PC-9 (cell line): ENCODE measurements at regions not wholly inside any gene's neighbourhood (a gene's known extent, or its start where the extent isn't known, plus 50 kb on each side); places are given as distances from the start of the nearest gene placed in this dataset.

ENCODE experiments used
- BruUV-seq: library from RNA; stranded (reverse); fragments of 400-500 nt; replicated peaks from 2 replicates; lab custom pipeline; 2021; lab: Mats Ljungman, UMichigan
- CTCF ChIA-PET: fragments of 300-600 bp; sonication (Branson Sonifier 250); formaldehyde crosslinking; loops from one replicate; lab custom pipeline; 2022; ENCODE audit warnings: antibody characterized with exemption; lab: Charles Lee
- POLR2A ChIA-PET: fragments of 300-600 bp; sonication (Branson Sonifier 250); formaldehyde crosslinking; loops from one replicate; lab custom pipeline; 2022; ENCODE audit warnings: antibody characterized with exemption; ENCODE audit not compliant: unreplicated experiment; lab: Charles Lee
- DNase-seq, 2 experiments: peaks; one replicate each; pipeline versions ENCODE4 v3.0.0 to v3.0.0-alpha.2; 2015 to 2022; ENCODE audit warnings: mixed read lengths in 1 of 2
- H2AFZ ChIP-seq: fragments of 200-600 bp; sonication (generic); 2 replicates; pipeline ENCODE4 v1.8.1; 2017; ENCODE audit warnings: antibody characterized with exemption
- H3F3A ChIP-seq: fragments of 200-600 bp; sonication (generic); 2 replicates; pipeline ENCODE4 v1.8.1; 2017; ENCODE audit warnings: antibody characterized with exemption, mild to moderate bottlenecking, low read depth; ENCODE audit not compliant: insufficient read depth
- H3K27ac ChIP-seq: fragments of 200-600 bp; sonication (generic); 2 replicates; pipeline ENCODE4 v1.6.1; 2016; ENCODE audit warnings: mixed run types
- H3K27me3 ChIP-seq: fragments of 200-600 bp; sonication (generic); 2 replicates; pipeline ENCODE4 v1.6.1; 2016; ENCODE audit warnings: low read depth, mixed run types; ENCODE audit not compliant: insufficient read depth
- H3K36me3 ChIP-seq: fragments of 200-600 bp; sonication (generic); 2 replicates; pipeline ENCODE4 v1.6.1; 2016; ENCODE audit warnings: low read depth, mixed run types
- H3K4me1 ChIP-seq: fragments of 200-600 bp; sonication (generic); replicated peaks from 2 replicates; pipeline ENCODE4 v1.6.1; 2016; ENCODE audit warnings: mixed run types; ENCODE audit not compliant: insufficient read depth
- H3K4me2 ChIP-seq: fragments of 200-600 bp; sonication (generic); 2 replicates; pipeline ENCODE4 v1.6.1; 2017; ENCODE audit warnings: mixed run types
- H3K4me3 ChIP-seq: fragments of 200-600 bp; sonication (generic); 2 replicates; pipeline ENCODE4 v1.6.1; 2016; ENCODE audit warnings: mixed run types
- H3K79me2 ChIP-seq: fragments of 200-600 bp; sonication (generic); 2 replicates; pipeline ENCODE4 v1.6.1; 2017; ENCODE audit warnings: low read depth, mixed run types
- H3K9me2 ChIP-seq: fragments of 200-600 bp; sonication (generic); 2 replicates; pipeline ENCODE4 v1.8.1; 2017; ENCODE audit warnings: mild to moderate bottlenecking; ENCODE audit not compliant: insufficient read depth
- H3K9me3 ChIP-seq: fragments of 200-600 bp; sonication (generic); 2 replicates; pipeline ENCODE4 v1.8.1; 2016; ENCODE audit warnings: low read depth; ENCODE audit not compliant: insufficient read depth
- H4K20me1 ChIP-seq: fragments of 200-600 bp; sonication (generic); 2 replicates; pipeline ENCODE4 v1.8.1; 2017; ENCODE audit not compliant: insufficient read depth
- CTCF ChIP-seq: fragments of 200-600 bp; sonication (generic); conservative IDR thresholded peaks from 2 replicates; pipeline ENCODE4 v1.6.1; 2017; ENCODE audit warnings: mixed run types, antibody characterized with exemption, mild to moderate bottlenecking, moderate library complexity
- EZH2 ChIP-seq: fragments of 200-600 bp; sonication (generic); IDR thresholded peaks from 2 replicates; pipeline ENCODE4 v1.8.0; 2017; ENCODE audit warnings: antibody characterized with exemption, low read depth
- intact Hi-C: fragments of 100-400 bp; cut with micrococcal nuclease; formaldehyde crosslinking; loops from one replicate; pipeline ENCODE4 v1.10.0; 2022; ENCODE audit not compliant: unreplicated experiment

- Histone ChIP-seq H3K4me3 (no peak overlapping the region), H4K20me1 (no peaks in the 10 kb centered on the region), H3K27me3 (no peaks in the 10 kb centered on the region), H3K4me1 (no peaks in the 10 kb centered on the region), H3K9me3 (no peaks in the 10 kb centered on the region), H3K27ac (no peak overlapping the region), H3K4me2 (no peak overlapping the region), H3K36me3 (no peaks in the 10 kb centered on the region), H2AFZ (no peak overlapping the region), H3K9me2 (no peaks in the 10 kb centered on the region), H3K79me2 (no peaks in the 10 kb centered on the region), H3F3A (no peaks in the 10 kb centered on the region)
- DNase-seq = no peak
- POLR2A ChIA-PET = no interaction called here
- no peak for TF ChIP-seq EZH2
- no peak for TF ChIP-seq CTCF
- no TSS peak for BruUV-seq
- intact Hi-C loops = no loop called here
- CTCF ChIA-PET = no interaction called here
These were observed 310.2 kb downstream of the YTHDC2 start for GRCh38 chr5:113823696-113824095.

GRCh38 chr5:113824307-113824706 is 310.8 kb downstream of the YTHDC2 start:
- H3F3A ChIP-seq = no peaks in the 10 kb centered on the region
- ChIA-PET POLR2A (no interaction called here), CTCF (no interaction called here)
- no peak for TF ChIP-seq EZH2
- 0 out of 2 replicates have a peak, but pooled peaks have one; percentile 17 for TF ChIP-seq CTCF
- no peak overlapping the region for H3K27ac ChIP-seq
- H3K36me3 ChIP-seq = no peaks in the 10 kb centered on the region
- no peak overlapping the region for H3K4me2 ChIP-seq
- no peaks in the 10 kb centered on the region for H3K79me2 ChIP-seq
- no peak overlapping the region for H3K4me3 ChIP-seq
- no peak overlapping the region for H2AFZ ChIP-seq
- H3K27me3 ChIP-seq = no peaks in the 10 kb centered on the region
- H4K20me1 ChIP-seq = no peaks in the 10 kb centered on the region
- H3K9me3 ChIP-seq = no peaks in the 10 kb centered on the region
- intact Hi-C loops = no loop called here
- BruUV-seq = no TSS peak
- DNase-seq = no peak
- H3K4me1 ChIP-seq = no peaks in the 10 kb centered on the region
- no peaks in the 10 kb centered on the region for H3K9me2 ChIP-seq

- no peaks in the 10 kb centered on the region for H3K9me3 ChIP-seq
- H3K36me3 ChIP-seq = no peaks in the 10 kb centered on the region
- POLR2A ChIA-PET = no interaction called here
- H3K79me2 ChIP-seq = no peaks in the 10 kb centered on the region
- no peak overlapping the region for H2AFZ ChIP-seq
- no peak for DNase-seq
- intact Hi-C loops = no loop called here
- H3K4me1 ChIP-seq = no peaks in the 10 kb centered on the region
- H4K20me1 ChIP-seq = no peaks in the 10 kb centered on the region
- H3F3A ChIP-seq = no peaks in the 10 kb centered on the region
- no peak overlapping the region for H3K27ac ChIP-seq
- no peak for TF ChIP-seq EZH2
- no peak for TF ChIP-seq CTCF
- no peak overlapping the region for H3K4me3 ChIP-seq
- H3K27me3 ChIP-seq = no peaks in the 10 kb centered on the region
- H3K9me2 ChIP-seq = no peaks in the 10 kb centered on the region
- no TSS peak for BruUV-seq
- CTCF ChIA-PET = no interaction called here
- no peak overlapping the region for H3K4me2 ChIP-seq
These were observed 311.7 kb downstream of the YTHDC2 start for GRCh38 chr5:113825176-113825575.
